CD4-positive, alpha-beta T cell treated with Interleukin-6 for 4 hours (primary cell): ENCODE measurements at regions not wholly inside any gene's neighbourhood (a gene's known extent, or its start where the extent isn't known, plus 50 kb on each side); places are given as distances from the start of the nearest gene placed in this dataset.

Source experiments
- DNase-seq: peaks from one replicate; pipeline ENCODE4 v3.0.0-alpha.2; 2020; ENCODE audit warnings: mixed read lengths

DNA sequence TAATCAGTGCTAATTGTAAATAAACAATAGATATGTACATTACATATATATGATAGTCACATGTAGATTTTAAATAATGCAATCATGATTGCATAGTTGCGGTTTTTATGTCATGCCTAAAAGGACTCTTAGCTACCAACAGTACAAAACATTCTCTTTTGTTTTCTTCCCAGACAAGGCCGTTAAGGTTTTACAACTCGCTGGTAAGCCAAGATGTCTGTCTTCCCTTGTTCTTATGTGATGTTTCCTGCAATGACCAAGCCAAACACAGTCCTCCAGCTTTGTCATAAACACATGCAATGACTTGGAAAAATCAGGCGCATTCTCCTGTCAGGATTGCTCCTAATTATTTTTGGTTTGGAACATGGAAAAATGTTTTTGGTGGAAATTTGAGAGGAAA is 192.3 kb upstream of the GLI3 start:
- no peak for DNase-seq

- DNase-seq, result no peak
These were observed 189.2 kb upstream of the GLI3 start for GRCh38 chr7:42426163-42426562.

- DNase-seq, result no peak
These were observed 178.0 kb upstream of the GLI3 start for GRCh38 chr7:42414941-42415505.

DNA sequence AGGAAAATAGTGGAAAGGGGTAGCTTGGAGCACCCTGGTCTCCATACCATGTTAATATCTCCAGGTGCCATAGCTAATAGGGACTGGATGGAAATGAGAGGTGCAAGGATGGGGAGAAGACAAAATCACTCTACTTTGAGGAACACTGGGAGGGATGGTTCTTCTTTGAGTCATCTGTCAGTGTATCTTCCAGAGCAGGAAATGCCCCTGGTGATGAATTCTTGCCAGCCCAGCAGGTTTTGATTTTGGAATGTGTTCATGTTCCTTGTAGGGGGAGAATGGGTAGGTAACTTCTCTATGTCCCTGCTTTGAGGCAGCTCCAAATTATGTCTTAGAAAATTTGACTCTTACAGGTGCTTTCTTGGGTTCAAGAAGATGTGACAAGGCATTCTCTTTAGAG is 177.0 kb upstream of the GLI3 start:
- no peak for DNase-seq

- no peak for DNase-seq
These were observed 172.3 kb upstream of the GLI3 start for GRCh38 chr7:42409296-42409695.

GRCh38 chr7:42407833-42408232 is 170.8 kb upstream of the GLI3 start:
- no peak for DNase-seq

DNA sequence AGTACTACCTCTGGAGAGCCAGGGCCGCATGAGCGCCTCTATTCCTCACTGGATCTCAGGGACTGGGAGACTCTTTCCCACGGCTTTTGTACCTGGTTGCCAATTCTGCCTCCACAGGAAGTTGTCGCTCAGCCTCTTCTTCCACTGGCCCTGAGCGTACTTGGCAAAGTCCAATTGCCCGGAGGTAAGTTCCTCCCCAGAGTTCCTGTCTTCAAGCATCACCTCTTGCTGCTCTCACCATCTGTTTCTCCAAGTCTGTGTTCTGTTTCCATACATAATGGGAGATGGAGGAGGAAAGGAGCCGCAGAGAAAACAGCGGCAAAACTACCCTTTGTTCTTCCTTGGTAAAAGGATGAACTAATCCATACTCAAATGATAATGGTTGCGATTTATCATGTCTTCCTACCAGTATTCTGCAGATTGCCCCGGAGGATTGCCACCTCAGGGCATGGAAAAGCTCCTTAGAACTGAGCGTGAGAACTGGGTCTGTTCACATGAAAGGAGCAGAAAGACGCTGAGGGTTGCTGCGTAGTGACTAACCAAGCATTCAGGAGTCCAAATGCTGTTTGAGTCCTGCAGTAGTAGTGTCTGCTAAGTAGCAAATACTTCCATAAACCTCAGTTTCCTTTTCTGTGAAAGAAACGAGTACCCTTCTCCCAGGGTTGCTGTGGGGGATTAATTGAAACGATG is 170.2 kb upstream of the GLI3 start:
- no peak for DNase-seq

- no peak for DNase-seq
These were observed 169.3 kb upstream of the GLI3 start for GRCh38 chr7:42406358-42406757.

DNA sequence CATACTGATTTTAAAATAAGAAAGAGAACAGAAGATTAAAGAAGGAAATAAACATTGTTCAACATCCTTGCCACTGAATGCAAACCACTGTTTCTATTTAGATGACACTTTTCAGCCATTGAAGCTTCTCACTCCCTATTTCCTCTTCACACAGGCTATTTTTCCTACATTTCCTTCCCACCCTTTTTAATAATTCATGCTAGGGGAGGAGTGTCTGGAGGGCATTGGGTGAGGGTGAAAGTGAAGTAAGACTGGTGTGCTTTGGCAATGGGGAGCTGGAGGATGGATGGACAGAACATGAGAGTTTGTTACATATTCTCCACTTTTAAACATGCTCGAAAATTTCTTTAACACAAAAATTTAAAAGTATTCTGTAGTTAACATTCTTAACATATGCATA is 168.8 kb upstream of the GLI3 start:
- no peak for DNase-seq

GRCh38 chr7:42403831-42404230 is 166.8 kb upstream of the GLI3 start:
- no peak for DNase-seq

GRCh38 chr7:42400961-42401360 is 164.0 kb upstream of the GLI3 start:
- DNase-seq, result no peak

GRCh38 chr7:42400211-42400772 is 163.3 kb upstream of the GLI3 start:
- no peak for DNase-seq

- no peak for DNase-seq
These were observed 158.6 kb upstream of the GLI3 start for GRCh38 chr7:42395607-42396006.

DNA sequence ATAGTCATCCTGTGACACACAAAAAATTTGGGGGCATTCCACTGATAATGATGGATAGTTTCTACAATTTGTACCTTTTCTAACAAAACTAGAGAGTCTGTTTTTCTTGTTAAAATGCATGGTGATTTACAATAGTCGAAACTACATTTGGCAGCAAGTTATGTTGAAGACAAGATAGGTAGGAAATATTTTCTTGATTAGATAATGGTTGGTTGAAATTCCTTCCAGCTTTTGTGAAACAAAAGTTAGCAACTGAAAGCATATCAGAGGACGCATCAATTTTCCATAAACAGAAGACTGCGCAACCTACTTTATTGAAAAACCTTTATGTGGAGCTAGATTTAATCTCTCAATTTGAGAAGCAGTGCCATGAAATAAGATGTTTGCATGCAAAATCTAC is 155.8 kb upstream of the GLI3 start:
- DNase-seq, result no peak

GRCh38 chr7:42389697-42390096 is 152.7 kb upstream of the GLI3 start:
- no peak for DNase-seq

DNA sequence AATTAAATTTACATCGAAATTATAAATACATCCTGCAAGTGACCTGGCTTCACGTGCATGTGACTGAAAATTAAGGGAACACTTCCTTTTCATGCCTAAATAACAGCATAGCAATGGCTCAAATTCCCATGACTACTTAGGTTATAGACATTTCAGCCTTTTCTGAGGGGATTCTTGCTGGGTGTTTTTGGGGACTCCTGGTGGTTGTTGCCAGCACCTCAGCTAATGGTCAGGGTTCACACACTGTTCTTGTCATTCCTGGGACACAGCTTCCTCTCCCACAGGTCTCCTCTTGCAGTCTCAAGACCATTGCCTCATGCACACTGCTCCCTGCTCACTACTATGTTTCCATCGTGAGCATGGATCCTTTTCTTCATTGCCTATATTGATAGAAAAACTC is 148.9 kb upstream of the GLI3 start:
- no peak for DNase-seq

DNA sequence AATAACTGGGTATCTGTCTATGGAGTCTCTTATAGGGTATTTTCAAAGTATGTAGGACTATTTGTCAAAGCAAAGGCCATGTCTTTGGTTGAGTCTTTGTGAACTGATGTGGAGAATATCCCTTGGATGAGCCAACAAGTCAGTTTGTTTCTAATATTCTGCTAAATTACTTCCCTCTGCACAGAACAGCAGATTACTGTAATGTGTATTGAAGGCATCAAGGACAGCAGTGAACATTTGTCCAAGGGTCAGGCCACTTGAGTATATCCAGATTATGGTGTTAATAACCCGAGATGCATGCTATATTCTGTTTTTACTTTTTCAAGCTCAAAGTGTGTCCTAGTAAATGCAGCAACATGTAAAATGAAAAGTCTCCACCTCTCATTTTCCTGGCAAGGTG is 144.2 kb upstream of the GLI3 start:
- DNase-seq, result no peak

- DNase-seq, result no peak
These were observed 143.4 kb upstream of the GLI3 start for GRCh38 chr7:42380401-42380800.

DNA sequence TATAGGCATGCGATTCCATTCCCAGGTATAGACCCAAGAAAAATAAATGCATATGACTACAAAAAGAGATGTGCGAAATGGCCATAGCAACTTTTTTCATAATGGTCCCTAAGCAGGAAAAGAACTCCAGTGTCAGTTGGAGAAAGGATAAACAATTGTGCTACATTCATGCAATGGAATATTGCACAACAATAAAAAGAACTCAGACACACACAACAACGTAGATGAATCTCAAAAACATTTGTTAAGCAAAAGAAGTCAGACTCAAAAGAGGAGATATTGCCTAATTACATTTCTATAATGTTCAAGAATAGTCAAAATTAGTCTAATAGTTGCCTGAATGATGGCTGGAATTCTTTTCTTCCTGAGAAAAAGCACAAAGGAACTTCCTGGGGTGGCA is 141.1 kb upstream of the GLI3 start:
- no peak for DNase-seq

GRCh38 chr7:42373285-42373684 is 136.3 kb upstream of the GLI3 start:
- DNase-seq, result no peak

DNA sequence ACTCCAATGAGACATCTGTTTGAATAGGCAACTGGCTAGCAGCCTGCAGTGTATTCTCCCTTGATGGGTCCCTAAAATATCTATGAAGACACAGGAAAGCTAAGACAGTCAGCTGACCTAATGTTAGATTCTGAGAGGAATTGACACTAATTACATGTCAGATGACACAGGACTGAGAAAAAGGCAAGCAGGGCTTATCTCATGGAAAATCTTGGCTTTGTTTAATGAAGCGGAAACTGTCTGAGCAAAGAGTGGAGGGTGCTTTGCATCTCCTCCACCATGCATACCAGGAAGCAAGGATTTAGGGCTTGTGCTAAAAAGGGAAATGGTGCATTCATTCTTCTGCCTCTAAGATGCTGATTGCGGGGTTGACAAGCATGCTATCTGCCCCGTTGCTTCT is 135.5 kb upstream of the GLI3 start:
- no peak for DNase-seq

DNA sequence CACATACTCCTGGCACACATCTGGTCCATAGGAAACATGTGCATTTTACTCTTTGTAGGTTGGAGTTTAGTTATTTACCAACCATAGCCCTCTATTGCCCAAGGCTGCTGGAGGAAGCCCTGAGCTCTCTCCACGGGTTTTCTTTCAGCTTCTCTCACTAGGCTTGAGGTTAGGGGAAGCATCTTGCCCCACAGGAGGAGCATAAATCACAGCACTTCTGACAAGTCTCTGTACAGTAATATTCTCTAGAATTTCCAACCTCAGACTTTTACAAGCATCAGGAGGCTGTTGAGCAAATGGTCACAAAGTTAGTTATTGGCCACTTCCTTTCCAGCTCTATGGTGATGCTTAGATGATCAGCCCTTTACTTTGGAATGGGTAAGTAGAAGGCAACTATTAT is 122.9 kb upstream of the GLI3 start:
- no peak for DNase-seq

DNA sequence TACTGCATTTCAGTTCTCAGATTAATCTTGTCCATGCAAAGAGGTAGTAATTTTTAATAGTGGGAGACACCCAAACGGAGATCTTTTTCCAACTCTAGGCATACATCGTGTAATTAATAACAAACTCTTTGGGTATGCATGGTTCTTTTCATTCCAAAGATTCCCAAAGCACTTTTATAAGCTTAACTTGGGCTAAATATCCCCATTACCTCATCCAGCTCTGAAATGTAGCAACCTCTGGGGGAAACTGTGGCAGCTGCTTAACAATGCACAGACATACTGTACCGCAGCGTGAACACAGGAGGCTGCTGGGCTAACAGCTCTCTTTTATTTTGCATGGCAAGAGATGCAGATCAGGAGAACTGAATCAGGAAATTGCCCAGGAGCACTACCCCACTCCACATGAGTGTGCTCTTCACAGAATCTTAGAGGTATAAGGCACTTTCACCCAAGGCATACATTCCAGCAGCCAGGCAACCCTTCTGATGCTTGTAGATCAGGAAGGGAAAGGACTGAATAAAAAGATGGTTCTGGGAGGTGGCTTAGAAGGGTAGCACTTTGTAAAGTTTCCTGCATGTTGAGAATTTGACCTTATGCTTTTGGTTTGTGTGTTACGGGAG is 114.4 kb upstream of the GLI3 start:
- no peak for DNase-seq

GRCh38 chr7:42350801-42351200 is 113.8 kb upstream of the GLI3 start:
- DNase-seq, result no peak
